GM12872 (cell line): ENCODE measurements at regions not wholly inside any gene's neighbourhood (a gene's known extent, or its start where the extent isn't known, plus 50 kb on each side); places are given as distances from the start of the nearest gene placed in this dataset.

Experiments used
- CTCF ChIP-seq: IDR thresholded peaks from 3 replicates; pipeline ENCODE4 v1.5.1; 2011; ENCODE audit warnings: low read depth, mild to moderate bottlenecking, low read length, moderate library complexity; ENCODE audit not compliant: insufficient read depth

GRCh38 chr13:72194523-72194922 is 327.5 kb upstream of the DACH1 start:
- no peak for TF ChIP-seq CTCF

GRCh38 chr13:72186730-72187422 is 319.9 kb upstream of the DACH1 start:
- no peak for TF ChIP-seq CTCF

- TF ChIP-seq CTCF: no peak
Measured at GRCh38 chr13:72185776-72186175, 318.8 kb upstream of the DACH1 start.

GRCh38 chr13:72181661-72182060 is 314.7 kb upstream of the DACH1 start:
- no peak for TF ChIP-seq CTCF

GRCh38 chr13:72180253-72180952 is 313.4 kb upstream of the DACH1 start:
- no peak for TF ChIP-seq CTCF

GRCh38 chr13:72174549-72174948 is 307.5 kb upstream of the DACH1 start:
- no peak for TF ChIP-seq CTCF

- no peak for TF ChIP-seq CTCF
Measured at GRCh38 chr13:72170571-72170970, 303.6 kb upstream of the DACH1 start.
